GM13976 (cell line): ENCODE measurements at regions not wholly inside any gene's neighbourhood (a gene's known extent, or its start where the extent isn't known, plus 50 kb on each side); places are given as distances from the start of the nearest gene placed in this dataset.

Experiments used
- DNase-seq: peaks from one replicate; pipeline ENCODE4 v3.0.0; 2012; ENCODE audit warnings: low spot score
- in situ Hi-C: fragments of 300-500 bp; cut with MboI; formaldehyde crosslinking; loops from one replicate; pipeline ENCODE4 v1.12.0; 2022; ENCODE audit warnings: low sequenced_read_pairs, mixed read lengths, inconsistent platforms; ENCODE audit not compliant: unreplicated experiment
- TF ChIP-seq, protein P1 (sequence below): IDR thresholded peaks from 2 replicates; pipeline ENCODE4 v1.5.1; 2012; ENCODE audit warnings: borderline replicate concordance, mild to moderate bottlenecking; ENCODE audit not compliant: insufficient read depth; ENCODE audit errors: extremely low read depth, missing control alignments, control extremely low read depth

GRCh38 chr6:122040261-122040660, 359.2 kb upstream of the HSF2 start:
- TF ChIP-seq, protein P1, sequence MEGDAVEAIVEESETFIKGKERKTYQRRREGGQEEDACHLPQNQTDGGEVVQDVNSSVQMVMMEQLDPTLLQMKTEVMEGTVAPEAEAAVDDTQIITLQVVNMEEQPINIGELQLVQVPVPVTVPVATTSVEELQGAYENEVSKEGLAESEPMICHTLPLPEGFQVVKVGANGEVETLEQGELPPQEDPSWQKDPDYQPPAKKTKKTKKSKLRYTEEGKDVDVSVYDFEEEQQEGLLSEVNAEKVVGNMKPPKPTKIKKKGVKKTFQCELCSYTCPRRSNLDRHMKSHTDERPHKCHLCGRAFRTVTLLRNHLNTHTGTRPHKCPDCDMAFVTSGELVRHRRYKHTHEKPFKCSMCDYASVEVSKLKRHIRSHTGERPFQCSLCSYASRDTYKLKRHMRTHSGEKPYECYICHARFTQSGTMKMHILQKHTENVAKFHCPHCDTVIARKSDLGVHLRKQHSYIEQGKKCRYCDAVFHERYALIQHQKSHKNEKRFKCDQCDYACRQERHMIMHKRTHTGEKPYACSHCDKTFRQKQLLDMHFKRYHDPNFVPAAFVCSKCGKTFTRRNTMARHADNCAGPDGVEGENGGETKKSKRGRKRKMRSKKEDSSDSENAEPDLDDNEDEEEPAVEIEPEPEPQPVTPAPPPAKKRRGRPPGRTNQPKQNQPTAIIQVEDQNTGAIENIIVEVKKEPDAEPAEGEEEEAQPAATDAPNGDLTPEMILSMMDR, result no peak
- no peak for DNase-seq
- in situ Hi-C loops, result loop anchor here (25.0 kb wide), 1 partner anchor 603 kb away; the partner anchor contains the start of gene GJA1

- no peak for DNase-seq
- in situ Hi-C loops, result loop anchor here (25.0 kb wide), 1 partner anchor 605 kb away; the partner anchor contains the start of gene GJA1
- TF ChIP-seq, protein P1, result no peak
Measured at GRCh38 chr6:122042380-122042779, 357.1 kb upstream of the HSF2 start.

- TF ChIP-seq, protein P1, result no peak
- DNase-seq, result no peak
- in situ Hi-C loops, result loop anchor here (25.0 kb wide), 1 partner anchor 606 kb away; the partner anchor contains the start of gene GJA1
Measured at GRCh38 chr6:122042960-122043735, 356.3 kb upstream of the HSF2 start.

DNA sequence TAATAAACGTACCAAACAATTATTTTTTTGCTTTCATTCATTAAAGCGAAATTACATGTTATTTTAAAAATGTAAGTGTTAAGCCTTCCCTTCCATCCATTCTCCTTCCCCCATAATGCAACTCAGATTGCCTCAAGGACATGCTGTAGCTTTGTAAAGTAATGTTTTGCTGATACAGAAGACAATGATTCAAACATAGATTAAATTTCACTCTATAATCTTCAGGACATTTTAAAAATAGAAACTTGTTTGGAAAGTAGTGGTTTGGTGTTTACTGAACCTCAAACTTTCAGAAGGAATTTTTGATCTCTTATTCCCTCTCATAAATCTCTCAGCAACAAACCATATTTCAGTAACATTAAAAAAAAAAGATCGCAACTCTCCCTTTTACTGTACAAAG, 350.9 kb upstream of the HSF2 start:
- TF ChIP-seq, protein P1, result no peak
- in situ Hi-C loops, result loop anchor here (25.0 kb wide), 1 partner anchor 611 kb away; the partner anchor contains the start of gene GJA1
- no peak for DNase-seq

DNA sequence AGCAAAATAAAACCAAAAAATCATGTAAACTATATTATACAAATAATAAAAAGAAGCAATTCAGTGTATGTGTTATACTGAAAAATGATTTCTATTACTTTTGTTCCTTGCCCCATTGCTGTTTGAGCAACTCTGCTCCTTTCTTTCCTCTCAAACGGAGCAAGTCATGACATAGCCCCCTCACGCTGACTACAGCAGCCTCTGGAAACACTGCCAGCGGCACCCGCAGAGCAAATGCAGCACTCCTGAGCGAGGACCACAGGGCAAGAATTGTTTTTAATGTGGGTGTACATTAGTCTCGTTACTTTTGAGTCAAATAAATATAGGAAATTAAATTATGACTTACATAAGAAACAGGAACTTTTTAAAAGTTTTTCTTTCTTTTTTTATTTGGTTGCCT, 350.1 kb upstream of the HSF2 start:
- in situ Hi-C loops, result loop anchor here (25.0 kb wide), 1 partner anchor 612 kb away; the partner anchor contains the start of gene GJA1
- no peak for DNase-seq
- TF ChIP-seq, protein P1, result no peak

DNA sequence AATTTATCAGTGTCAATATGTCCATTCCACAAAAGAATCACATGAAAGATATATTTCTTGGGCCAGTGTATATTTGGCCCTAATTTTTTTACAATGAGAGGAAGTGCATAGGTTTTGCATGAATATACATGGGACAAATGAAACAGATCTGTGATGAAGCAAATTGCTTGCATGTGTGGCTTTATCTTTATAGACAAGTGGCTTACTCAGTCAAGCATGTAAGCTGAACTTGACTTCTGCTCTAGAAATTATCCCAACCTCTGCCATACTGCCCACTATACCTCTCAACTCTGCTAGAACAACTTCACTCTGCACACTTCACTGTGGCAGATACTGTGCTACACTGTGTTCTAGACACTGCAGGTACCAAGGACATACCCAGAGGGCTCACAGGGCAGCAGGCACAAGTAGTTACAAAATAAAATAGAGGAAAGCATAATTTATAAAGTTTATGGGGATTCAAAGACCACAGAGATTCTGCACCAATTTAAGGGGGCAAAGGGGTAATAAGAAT, 349.2 kb upstream of the HSF2 start:
- no peak for DNase-seq
- in situ Hi-C loops, result no loop called here
- TF ChIP-seq, protein P1, result no peak
